ENCODE measurements at regions not wholly inside any gene's neighbourhood (a gene's known extent, or its start where the extent isn't known, plus 50 kb on each side); places are given as distances from the start of the nearest gene placed in this dataset.

- TF ChIP-seq POLR2A (IDR thresholded peaks at IDR 0.05; ENCODE audit: low read length) (no peak), GATA1 (IDR thresholded peaks at IDR 0.05; ENCODE audit: low read depth, low read length) (no peak)
These were observed 177.8 kb upstream of the ARID1B start for GRCh38 chr6:156599366-156599765.
